Endothelial cell of umbilical vein (primary cell): ENCODE measurements at regions not wholly inside any gene's neighbourhood (a gene's known extent, or its start where the extent isn't known, plus 50 kb on each side); places are given as distances from the start of the nearest gene placed in this dataset.

Experiments
- EZH2 ChIP-seq: IDR thresholded peaks from 2 replicates; pipeline ENCODE4 v1.6.1; 2012; ENCODE audit warnings: borderline replicate concordance, low read depth, mild to moderate bottlenecking, moderate library complexity, low read length, inconsistent platforms; ENCODE audit not compliant: severe bottlenecking
- FOS ChIP-seq: IDR thresholded peaks from 2 replicates; pipeline ENCODE4 v1.6.1; 2011; ENCODE audit warnings: mild to moderate bottlenecking, low read length, moderate library complexity, borderline replicate concordance; ENCODE audit not compliant: insufficient read depth
- GATA2 ChIP-seq: IDR thresholded peaks from 2 replicates; pipeline ENCODE4 v1.7.0; 2011; ENCODE audit warnings: low read depth, mild to moderate bottlenecking, moderate library complexity, mixed read lengths, low read length; ENCODE audit not compliant: insufficient read length, insufficient read depth
- JUN ChIP-seq: IDR thresholded peaks from 2 replicates; pipeline ENCODE4 v1.6.1; 2011; ENCODE audit warnings: borderline replicate concordance, low read depth; ENCODE audit not compliant: insufficient read length, insufficient read depth
- MYC ChIP-seq: IDR thresholded peaks from one replicate; pipeline ENCODE4 v1.6.1; 2011; ENCODE audit warnings: mild to moderate bottlenecking, low read depth, low read length
- POLR2A ChIP-seq: IDR thresholded peaks from 2 replicates; pipeline ENCODE4 v1.6.1; 2012; ENCODE audit warnings: low read depth, mild to moderate bottlenecking, control low read depth, low read length
- POLR2AphosphoS5 ChIP-seq: IDR thresholded peaks from 2 replicates; pipeline ENCODE4 v1.6.1; 2012; ENCODE audit warnings: low read depth, mild to moderate bottlenecking, control low read depth, low read length, moderate library complexity; ENCODE audit not compliant: insufficient read depth
- TF ChIP-seq, protein P1 (sequence below): IDR thresholded peaks from 2 replicates; pipeline ENCODE4 v1.6.1; 2011; ENCODE audit not compliant: insufficient read depth, insufficient read length
- TF ChIP-seq, protein P2 (sequence below), 2 donors: IDR thresholded peaks; 1 replicate in 1 of 2; 2 replicates in 1 of 2; pipeline ENCODE4 v1.5.1; 2011; ENCODE audit warnings: low read length in 2 of 2, mild to moderate bottlenecking in 2 of 2, moderate library complexity in 2 of 2, control low read depth in 1 of 2, inconsistent platforms in 1 of 2, low read depth in 1 of 2; ENCODE audit not compliant: insufficient read depth in 1 of 2; ENCODE audit errors: extremely low read depth in 1 of 2

DNA sequence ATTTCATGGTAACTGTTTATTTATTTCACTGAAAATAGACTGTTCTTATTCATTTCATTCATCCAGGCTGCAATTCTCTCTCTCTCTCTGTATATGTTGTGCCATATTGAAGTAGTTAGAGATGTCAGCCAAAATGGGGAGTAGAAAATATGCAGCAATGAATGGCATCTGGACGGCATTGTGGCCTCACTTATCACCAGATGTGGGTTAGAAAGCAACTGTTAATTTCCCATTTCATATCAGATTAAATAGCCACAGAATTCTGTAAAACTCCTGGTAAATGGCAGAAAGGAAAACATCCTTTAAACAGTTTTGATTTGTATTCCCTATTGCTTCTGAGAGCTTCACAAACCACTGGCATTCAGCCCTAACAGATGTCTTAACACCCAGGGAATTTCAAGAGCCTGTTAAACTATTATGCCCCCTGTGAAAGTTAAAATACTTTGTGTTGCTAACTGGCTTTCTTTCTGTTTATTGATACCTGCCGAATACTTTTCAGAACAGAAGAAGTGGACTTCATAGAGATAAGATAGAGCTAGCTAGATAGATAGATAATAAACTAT lies 1763.3 kb upstream of the MIR17HG start:
- TF ChIP-seq, protein P1, sequence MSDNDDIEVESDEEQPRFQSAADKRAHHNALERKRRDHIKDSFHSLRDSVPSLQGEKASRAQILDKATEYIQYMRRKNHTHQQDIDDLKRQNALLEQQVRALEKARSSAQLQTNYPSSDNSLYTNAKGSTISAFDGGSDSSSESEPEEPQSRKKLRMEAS, result no peak
- TF ChIP-seq, protein P2, sequence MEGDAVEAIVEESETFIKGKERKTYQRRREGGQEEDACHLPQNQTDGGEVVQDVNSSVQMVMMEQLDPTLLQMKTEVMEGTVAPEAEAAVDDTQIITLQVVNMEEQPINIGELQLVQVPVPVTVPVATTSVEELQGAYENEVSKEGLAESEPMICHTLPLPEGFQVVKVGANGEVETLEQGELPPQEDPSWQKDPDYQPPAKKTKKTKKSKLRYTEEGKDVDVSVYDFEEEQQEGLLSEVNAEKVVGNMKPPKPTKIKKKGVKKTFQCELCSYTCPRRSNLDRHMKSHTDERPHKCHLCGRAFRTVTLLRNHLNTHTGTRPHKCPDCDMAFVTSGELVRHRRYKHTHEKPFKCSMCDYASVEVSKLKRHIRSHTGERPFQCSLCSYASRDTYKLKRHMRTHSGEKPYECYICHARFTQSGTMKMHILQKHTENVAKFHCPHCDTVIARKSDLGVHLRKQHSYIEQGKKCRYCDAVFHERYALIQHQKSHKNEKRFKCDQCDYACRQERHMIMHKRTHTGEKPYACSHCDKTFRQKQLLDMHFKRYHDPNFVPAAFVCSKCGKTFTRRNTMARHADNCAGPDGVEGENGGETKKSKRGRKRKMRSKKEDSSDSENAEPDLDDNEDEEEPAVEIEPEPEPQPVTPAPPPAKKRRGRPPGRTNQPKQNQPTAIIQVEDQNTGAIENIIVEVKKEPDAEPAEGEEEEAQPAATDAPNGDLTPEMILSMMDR (IDR thresholded peaks at IDR 0.05; ENCODE audit: extremely low read depth in 1 of 2, insufficient read depth in 1 of 2, low read depth in 1 of 2, low read length in 2 of 2), result no peak
- TF ChIP-seq POLR2A (no peak), JUN (no peak), GATA2 (no peak), EZH2 (no peak), FOS (no peak), POLR2AphosphoS5 (no peak), MYC (no peak)
